ENCODE measurements at regions not wholly inside any gene's neighbourhood (a gene's known extent, or its start where the extent isn't known, plus 50 kb on each side); places are given as distances from the start of the nearest gene placed in this dataset.

GRCh38 chr15:29919380-29919881 lies 97.2 kb upstream of the TJP1 start:
- DNase-seq (ENCODE audit: low read depth in 2 of 2) = no peak

DNA sequence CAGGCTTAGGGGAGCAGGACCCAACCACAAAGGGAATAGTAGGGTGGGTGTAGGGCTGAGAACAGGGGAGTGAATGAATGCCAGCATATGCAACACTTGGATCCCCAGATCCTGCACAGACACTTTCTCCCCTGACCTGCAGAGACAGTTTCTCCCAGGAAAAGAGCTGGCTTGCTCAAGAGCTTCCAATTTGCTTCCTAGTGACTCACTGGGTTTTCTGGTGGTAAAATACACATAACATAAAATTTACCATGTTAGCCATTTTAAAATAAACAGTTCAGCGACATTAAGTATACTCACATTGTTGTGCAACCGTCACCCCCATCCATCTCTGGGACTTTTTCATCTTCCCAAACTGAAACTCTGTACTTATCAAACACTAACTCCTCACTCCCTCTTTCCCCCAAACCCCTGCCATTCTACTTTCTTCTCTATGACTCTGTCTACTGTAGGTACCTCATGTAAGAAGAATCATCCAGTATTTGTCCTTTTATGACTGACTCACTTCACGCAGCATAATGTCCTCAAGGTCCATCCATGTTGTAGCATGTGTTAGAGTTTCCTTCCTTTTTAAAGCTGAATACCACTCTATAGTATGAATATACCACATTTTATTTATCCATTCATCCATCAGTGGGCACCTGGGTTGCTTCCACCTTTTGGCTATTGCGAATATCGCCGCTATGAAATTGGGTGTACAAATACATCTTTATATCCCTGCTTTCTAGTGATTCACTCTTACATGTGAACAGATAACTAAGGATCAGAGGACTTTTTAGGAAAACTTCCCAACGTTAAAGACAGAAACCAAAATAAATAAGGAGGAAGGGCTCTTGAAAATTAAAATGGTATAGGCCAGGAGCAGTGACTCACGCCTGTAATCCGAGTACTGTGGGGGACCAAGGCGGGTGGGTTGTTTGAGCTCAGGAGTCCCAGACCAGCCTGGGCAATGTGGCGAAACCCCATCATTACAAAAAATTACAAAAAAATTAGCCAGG lies 95.6 kb upstream of the TJP1 start:
- DNase-seq (ENCODE audit: low read depth in 2 of 2) = no peak

GRCh38 chr15:29914511-29914926 lies 92.3 kb upstream of the TJP1 start:
- no peak for DNase-seq (ENCODE audit: low read depth in 2 of 2)

- DNase-seq (ENCODE audit: low read depth in 2 of 2) = no peak
Measured at GRCh38 chr15:29913528-29914135, 91.4 kb upstream of the TJP1 start.

DNA sequence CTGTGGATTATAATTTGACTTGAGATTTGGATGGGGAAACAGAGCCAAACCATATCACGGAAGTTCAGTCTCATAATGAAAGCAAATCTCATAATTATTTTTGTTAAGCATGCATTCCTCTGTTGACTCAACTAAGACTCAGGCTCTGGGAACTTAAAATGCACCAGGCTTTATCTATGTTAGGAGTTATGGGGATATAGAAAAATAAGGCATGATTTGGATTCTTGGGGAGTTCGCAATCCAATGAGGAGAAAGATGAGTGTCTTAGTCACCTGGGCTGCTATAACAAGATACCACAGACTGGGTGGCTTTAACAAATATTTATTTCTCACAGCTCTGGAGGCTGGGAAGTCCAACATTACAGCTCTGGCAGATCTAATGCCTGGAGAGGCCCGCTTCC lies 89.4 kb upstream of the TJP1 start:
- DNase-seq (ENCODE audit: low read depth in 2 of 2) = no peak

GRCh38 chr15:29910068-29910467 lies 87.8 kb upstream of the TJP1 start:
- no peak for DNase-seq (ENCODE audit: low read depth in 2 of 2)

DNA sequence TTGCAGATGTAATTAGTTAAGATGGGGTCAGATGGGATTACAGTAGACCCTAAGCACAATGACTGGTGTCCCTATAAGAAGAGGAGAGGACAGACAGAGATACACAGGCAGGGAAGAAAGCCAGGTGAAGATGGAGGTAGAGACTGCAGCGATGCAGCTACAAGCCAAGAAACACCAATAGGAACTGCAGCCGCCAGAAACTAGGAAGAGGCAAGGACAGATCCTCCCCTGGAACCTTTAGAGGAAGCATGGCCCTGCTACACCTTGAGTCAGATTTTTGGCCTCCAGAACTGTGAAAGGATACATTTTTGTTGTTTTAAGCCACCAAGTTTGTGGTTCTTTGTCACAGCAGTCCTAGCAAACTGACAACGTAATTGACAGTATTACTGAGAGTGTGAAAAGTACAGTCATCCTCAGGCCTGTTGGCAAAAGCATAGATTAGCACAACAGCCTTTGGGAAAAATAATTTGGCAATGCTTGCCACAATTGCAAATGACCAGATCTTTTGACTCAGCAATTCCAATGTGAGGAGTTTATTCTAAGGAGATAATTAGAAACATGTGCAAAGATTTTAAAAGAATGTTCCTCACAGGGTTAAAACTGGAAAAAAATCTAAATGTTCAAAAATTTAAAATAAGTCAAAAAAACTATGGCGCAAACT lies 82.6 kb upstream of the TJP1 start:
- peak; percentile 48 to 56 for DNase-seq (ENCODE audit: low read depth in 2 of 2)

- no peak for DNase-seq (ENCODE audit: low read depth in 2 of 2)
Measured at GRCh38 chr15:29903785-29904464, 81.7 kb upstream of the TJP1 start.

DNA sequence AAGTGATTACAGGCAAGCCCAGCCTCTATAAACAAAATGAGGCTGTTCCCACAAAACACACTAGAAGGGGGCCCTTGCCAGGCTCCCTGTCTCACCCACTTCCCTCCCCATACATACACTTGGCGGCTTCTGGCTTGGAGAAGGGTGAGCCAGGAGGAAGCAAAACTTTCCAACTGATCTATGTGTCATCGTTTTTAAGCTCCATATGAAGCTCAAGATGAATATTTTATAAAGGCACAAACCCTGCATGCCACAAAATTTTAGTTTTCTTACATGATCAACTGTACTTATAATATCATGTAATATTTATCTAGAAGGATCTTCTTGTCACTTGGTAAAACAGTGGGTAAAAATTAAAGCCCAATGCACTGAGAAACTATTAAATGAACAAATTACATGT lies 80.8 kb upstream of the TJP1 start:
- no peak for DNase-seq (ENCODE audit: low read depth in 2 of 2)

DNA sequence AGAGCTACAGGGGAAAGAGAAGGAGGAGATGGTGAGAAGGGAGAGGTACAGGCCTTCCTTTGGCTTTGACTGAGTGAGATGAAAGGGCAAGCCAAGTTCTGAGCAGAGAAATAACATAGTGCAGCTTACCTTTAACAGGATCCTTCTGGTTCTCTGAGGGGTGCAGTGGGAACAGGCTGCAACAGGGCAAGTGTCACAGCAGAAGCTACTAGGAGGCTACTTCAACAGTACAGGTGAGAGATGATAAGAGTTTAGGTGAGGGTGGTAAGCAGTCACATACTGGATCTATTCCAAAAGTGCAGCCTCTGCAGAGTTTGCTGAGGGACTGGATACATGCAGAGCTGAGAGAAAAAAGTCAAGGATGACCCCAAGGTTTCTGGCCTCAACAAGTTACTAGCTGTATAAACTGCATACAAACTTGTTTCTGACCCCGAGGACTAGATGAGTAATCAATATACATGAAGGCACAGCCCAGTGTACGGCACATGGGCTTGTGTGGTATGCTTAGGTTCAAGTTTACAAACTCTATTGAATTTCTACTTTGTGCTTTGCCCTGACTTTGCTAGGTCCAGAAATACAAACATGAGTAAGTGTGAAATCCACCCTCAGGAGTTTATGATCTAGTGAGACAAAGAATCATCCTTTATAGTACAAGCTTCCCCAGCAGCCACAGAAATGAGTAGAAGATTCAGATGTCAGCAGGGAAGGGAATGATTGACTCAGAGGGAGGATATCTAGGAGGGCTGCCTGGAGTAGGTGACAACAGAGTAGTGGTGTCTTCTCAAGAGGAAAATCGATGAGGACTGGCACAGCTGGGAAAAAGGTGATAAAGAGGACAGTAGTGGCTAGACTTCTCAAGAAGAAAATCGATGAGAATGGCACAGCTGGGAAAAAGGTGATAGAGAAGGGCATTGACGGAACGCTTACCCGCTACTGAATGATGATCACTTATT lies 78.2 kb upstream of the TJP1 start:
- DNase-seq (ENCODE audit: low read depth in 2 of 2) = no peak

GRCh38 chr15:29896062-29896461 lies 73.8 kb upstream of the TJP1 start:
- DNase-seq (ENCODE audit: low read depth in 2 of 2) = no peak

DNA sequence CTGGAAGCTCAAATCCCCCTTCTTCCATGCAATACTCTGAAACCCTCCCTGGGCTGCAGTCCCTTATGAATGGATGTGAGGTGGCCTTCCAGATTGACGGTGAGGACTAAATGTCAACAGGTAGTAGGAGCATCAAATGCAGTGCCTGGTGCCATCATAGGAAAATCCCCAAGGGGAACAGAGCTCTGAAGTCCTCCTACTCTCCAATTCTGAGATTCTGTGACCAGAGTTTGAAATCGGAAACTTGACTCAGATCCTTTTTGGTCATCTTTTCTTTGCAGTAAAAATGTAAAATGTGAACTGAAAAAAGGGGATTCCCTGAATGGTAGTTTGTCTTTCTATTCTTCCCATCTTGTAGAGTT lies 68.8 kb upstream of the TJP1 start:
- DNase-seq (ENCODE audit: low read depth in 2 of 2) = no peak

GRCh38 chr15:29890336-29891095 lies 68.2 kb upstream of the TJP1 start:
- no peak for DNase-seq (ENCODE audit: low read depth in 2 of 2)

DNA sequence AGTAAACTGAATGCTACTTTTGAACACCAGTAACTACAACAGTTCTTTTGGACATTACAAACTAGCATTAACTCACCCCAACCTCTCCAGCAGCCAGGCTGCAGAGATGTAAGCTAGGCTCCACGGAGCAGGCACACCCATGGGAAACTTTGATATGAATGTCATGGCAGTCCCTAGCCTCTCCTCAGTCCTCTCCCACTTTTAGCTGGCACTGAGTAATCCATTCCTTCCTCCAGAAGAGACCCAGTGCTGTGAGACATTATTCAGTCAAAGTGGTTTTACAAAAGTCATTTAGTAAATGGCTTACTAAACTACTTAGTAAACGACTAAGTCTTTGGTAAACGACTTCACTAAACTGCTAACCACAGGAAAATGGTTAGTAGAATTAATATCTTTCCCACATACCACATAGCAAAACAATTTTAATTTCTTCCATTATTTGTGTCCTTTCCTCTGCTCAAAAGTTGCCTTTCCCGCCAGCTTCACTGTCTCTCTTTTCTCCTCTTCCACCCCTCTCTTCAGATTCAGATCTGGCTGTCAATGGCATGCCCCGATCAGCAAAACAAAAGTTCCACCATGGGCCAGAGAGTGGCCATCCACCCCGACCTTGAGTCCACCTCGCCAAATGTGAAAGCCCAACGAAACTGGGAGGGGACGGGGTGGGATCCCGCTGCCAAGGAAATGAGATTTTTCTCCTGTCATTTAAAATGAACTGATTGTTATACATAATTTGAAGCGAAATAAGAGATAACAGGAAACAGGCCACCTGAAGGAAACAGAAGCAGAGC lies 67.5 kb upstream of the TJP1 start:
- DNase-seq (ENCODE audit: low read depth in 2 of 2) = no peak

DNA sequence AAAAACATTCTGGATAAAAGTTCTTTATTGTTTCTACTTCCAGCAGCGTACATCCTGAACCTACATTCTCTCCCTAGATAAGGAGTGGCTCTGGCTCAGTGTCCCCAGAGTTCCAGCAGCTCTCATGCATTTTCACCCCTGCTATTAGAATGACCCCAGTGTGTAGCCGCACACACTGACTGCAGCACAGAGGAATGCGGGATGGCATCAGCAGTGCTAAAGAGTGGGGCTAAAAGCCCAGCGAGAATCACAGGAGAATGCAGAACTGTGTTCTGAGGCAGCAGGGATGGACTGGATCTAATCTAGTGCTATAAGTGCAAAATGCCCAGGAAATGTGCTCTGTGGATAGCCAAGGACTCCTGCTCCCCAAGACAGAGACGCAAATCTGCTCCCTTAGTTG lies 66.4 kb upstream of the TJP1 start:
- DNase-seq (ENCODE audit: low read depth in 2 of 2) = no peak

GRCh38 chr15:29887721-29888120 lies 65.5 kb upstream of the TJP1 start:
- no peak for DNase-seq (ENCODE audit: low read depth in 2 of 2)

- DNase-seq (ENCODE audit: low read depth in 2 of 2) = no peak
Measured at GRCh38 chr15:29885183-29885582, 62.9 kb upstream of the TJP1 start.

- no peak for DNase-seq (ENCODE audit: low read depth in 2 of 2)
Measured at GRCh38 chr15:29883126-29883525, 60.9 kb upstream of the TJP1 start.

GRCh38 chr15:29880886-29881285 lies 58.6 kb upstream of the TJP1 start:
- DNase-seq (ENCODE audit: low read depth in 2 of 2) = no peak
